ENCODE measurements at regions not wholly inside any gene's neighbourhood (a gene's known extent, or its start where the extent isn't known, plus 50 kb on each side); places are given as distances from the start of the nearest gene placed in this dataset.

DNA sequence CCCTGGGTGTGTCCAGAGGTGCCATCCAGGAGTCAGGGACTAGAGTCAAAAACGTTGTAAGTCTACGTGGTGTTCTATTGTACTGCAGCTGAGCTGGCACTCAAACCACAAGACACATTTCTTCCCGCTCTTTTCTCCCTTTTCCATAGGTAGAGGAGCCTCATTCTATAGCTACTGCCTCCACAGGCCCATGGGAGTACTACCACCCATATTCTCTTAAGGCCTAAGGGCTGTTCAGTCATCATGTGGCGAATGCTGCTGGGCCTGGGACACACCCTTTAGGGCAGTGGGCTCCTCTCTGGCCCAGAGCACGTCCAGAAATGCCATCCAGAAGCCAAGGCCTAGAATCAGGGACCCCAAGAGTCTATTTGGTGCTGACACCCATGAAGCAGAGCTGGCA, 1271.7 kb downstream of the CNTNAP5 start:
- H3K27ac ChIP-seq, result no peak overlapping the region
- H3K9me3 ChIP-seq, result no peaks in the 10 kb centered on the region
- TF ChIP-seq POLR2A (IDR thresholded peaks at IDR 0.05), result no peak
- TF ChIP-seq, protein P1, sequence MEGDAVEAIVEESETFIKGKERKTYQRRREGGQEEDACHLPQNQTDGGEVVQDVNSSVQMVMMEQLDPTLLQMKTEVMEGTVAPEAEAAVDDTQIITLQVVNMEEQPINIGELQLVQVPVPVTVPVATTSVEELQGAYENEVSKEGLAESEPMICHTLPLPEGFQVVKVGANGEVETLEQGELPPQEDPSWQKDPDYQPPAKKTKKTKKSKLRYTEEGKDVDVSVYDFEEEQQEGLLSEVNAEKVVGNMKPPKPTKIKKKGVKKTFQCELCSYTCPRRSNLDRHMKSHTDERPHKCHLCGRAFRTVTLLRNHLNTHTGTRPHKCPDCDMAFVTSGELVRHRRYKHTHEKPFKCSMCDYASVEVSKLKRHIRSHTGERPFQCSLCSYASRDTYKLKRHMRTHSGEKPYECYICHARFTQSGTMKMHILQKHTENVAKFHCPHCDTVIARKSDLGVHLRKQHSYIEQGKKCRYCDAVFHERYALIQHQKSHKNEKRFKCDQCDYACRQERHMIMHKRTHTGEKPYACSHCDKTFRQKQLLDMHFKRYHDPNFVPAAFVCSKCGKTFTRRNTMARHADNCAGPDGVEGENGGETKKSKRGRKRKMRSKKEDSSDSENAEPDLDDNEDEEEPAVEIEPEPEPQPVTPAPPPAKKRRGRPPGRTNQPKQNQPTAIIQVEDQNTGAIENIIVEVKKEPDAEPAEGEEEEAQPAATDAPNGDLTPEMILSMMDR (IDR thresholded peaks at IDR 0.05), result no peak
- DNase-seq, result no peak
- H3K4me1 ChIP-seq, result no peaks in the 10 kb centered on the region
- intact Hi-C loops (cut with DNase I; ENCODE audit: low total_unique reads), result no loop called here
- H3K4me3 ChIP-seq, result no peak overlapping the region
- WGBS, 2 donors, result 86 to 88% methylated on average over 5 of the region's 5 CpGs
- H3K27me3 ChIP-seq, result no peaks in the 10 kb centered on the region
- H3K36me3 ChIP-seq (ENCODE audit: low read depth, missing control alignments), result no peaks in the 10 kb centered on the region

DNA sequence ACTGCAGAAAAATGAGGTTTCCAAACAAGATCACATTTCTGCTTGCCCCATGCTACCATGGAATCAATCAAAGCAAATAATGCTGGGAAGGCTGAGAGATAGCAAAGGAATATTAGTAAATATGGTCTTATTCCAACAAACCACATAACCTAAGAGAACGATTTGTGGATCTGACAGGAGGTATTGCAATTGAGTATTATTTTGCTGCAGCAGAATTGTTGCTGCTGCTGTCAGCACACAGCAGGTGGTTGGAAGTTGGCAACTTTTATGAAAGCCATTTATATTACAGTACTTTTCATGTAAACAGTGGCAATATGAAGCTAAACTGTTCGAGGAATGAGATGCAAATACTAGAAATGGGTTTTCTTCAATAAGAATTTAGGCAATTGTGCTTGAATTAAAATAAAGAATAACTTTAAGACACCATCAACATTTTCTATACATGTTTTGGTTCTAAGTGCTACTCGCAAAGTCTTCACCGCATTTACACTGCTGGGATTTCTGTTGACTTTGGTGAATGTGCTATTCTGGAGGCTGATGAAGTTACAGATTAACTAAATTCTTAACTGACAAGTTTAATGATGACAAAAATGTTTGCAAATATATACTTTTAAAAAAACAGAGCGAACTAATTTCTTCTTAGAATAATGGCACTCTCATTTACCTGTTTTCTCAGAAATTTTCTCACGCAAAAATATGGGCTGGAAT, 1285.7 kb downstream of the CNTNAP5 start:
- no peaks in the 10 kb centered on the region for H3K27me3 ChIP-seq
- no peaks in the 10 kb centered on the region for H3K36me3 ChIP-seq (ENCODE audit: low read depth, missing control alignments)
- intact Hi-C loops (cut with DNase I; ENCODE audit: low total_unique reads), result no loop called here
- DNase-seq, result no peak
- no peaks in the 10 kb centered on the region for H3K9me3 ChIP-seq
- H3K4me1 ChIP-seq, result no peaks in the 10 kb centered on the region
- no peak overlapping the region for H3K4me3 ChIP-seq
- no peak for TF ChIP-seq POLR2A (IDR thresholded peaks at IDR 0.05)
- TF ChIP-seq, protein P1 (IDR thresholded peaks at IDR 0.05), result no peak
- 88 to 89% methylated on average over 6 of the region's 6 CpGs for WGBS, 2 donors
- no peak overlapping the region for H3K27ac ChIP-seq

- WGBS, 2 donors, result 77 to 81% methylated on average over 9 to 17 of the region's 17 CpGs
Observed at GRCh38 chr2:125312342-125312741, 1287.3 kb downstream of the CNTNAP5 start.

GRCh38 chr2:125313806-125314205, 1288.7 kb downstream of the CNTNAP5 start:
- H3K36me3 ChIP-seq (ENCODE audit: low read depth, missing control alignments), result no peaks in the 10 kb centered on the region
- no peaks in the 10 kb centered on the region for H3K4me1 ChIP-seq
- H3K27me3 ChIP-seq, result no peaks in the 10 kb centered on the region
- no peaks in the 10 kb centered on the region for H3K9me3 ChIP-seq
- no peak overlapping the region for H3K4me3 ChIP-seq
- TF ChIP-seq, protein P1 (IDR thresholded peaks at IDR 0.05), result no peak
- no peak for TF ChIP-seq POLR2A (IDR thresholded peaks at IDR 0.05)
- intact Hi-C loops (cut with DNase I; ENCODE audit: low total_unique reads), result no loop called here
- WGBS, 2 donors, result 100% methylated on average over 1 of the region's 1 CpG
- no peak overlapping the region for H3K27ac ChIP-seq
- no peak for DNase-seq

More at GRCh38 chr2:125312342-125312741, 1287.3 kb downstream of the CNTNAP5 start:
- no peak for TF ChIP-seq POLR2A (IDR thresholded peaks at IDR 0.05)
- TF ChIP-seq, protein P1 (IDR thresholded peaks at IDR 0.05), result no peak
- Histone ChIP-seq H3K4me3 (no peak overlapping the region), H3K27ac (no peak overlapping the region), H3K27me3 (no peaks in the 10 kb centered on the region), H3K36me3 (ENCODE audit: low read depth, missing control alignments) (no peaks in the 10 kb centered on the region), H3K9me3 (no peaks in the 10 kb centered on the region), H3K4me1 (no peaks in the 10 kb centered on the region)
- intact Hi-C loops (cut with DNase I; ENCODE audit: low total_unique reads), result no loop called here
- no peak for DNase-seq

DNA sequence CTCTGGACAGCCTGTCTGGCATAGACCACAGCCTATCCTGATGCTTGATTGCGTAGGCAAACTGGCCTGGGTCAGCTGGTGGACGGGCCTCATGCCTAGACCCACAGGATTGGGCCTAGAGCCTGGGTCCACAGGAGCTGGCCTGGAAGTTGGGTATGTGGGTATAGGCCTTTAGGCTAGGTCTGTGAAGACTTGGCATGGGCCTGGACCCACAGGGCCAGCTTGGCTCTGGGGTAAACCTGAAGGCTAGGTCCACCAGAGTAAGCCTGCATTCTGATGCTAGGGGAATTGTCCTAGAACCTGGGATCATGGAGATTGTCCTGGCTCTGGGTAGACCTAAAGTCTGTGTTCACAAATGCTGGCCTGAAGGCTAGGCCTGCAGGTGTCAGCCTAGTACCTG, 1293.7 kb downstream of the CNTNAP5 start:
- Histone ChIP-seq H3K4me1 (no peaks in the 10 kb centered on the region), H3K27me3 (no peaks in the 10 kb centered on the region), H3K36me3 (ENCODE audit: low read depth, missing control alignments) (no peaks in the 10 kb centered on the region), H3K9me3 (no peaks in the 10 kb centered on the region), H3K4me3 (no peak overlapping the region), H3K27ac (no peak overlapping the region)
- TF ChIP-seq POLR2A (IDR thresholded peaks at IDR 0.05), result no peak
- TF ChIP-seq, protein P1 (IDR thresholded peaks at IDR 0.05), result no peak
- intact Hi-C loops (cut with DNase I; ENCODE audit: low total_unique reads), result no loop called here
- 87 to 94% methylated on average over 2 of the region's 2 CpGs for WGBS, 2 donors
- no peak for DNase-seq
